CD14-positive monocyte (primary cell): ENCODE measurements at regions not wholly inside any gene's neighbourhood (a gene's known extent, or its start where the extent isn't known, plus 50 kb on each side); places are given as distances from the start of the nearest gene placed in this dataset.

Experiments
- DNase-seq, 3 donors: peaks; one replicate each; pipeline ENCODE4 v3.0.0-alpha.2; 2011 to 2022
- H2AFZ ChIP-seq: 2 replicates; pipeline ENCODE4 v1.6.0; 2012; ENCODE audit warnings: mild to moderate bottlenecking, low read depth, low read length, inconsistent platforms; ENCODE audit not compliant: insufficient read depth, poor library complexity, severe bottlenecking
- H3K27ac ChIP-seq, 2 donors: 1 replicate in 1 of 2; 2 replicates in 1 of 2; pipeline ENCODE4 v1.5.1; 2012 to 2013; ENCODE audit warnings: low read length in 2 of 2, control low read depth in 1 of 2, inconsistent platforms in 1 of 2, low read depth in 1 of 2, mild to moderate bottlenecking in 1 of 2
- H3K27me3 ChIP-seq, 2 donors: one replicate each; pipeline versions ENCODE4 v1.6.0 to v1.6.1; 2011 to 2013; ENCODE audit warnings: low read length in 2 of 2; ENCODE audit not compliant: control insufficient read depth in 2 of 2, insufficient read depth in 2 of 2
- H3K36me3 ChIP-seq, 2 donors: replicated peaks in 1 of 2; 1 replicate in 1 of 2; 2 replicates in 1 of 2; pipeline versions ENCODE4 v1.5.1 to v1.6.1; 2012 to 2013; ENCODE audit warnings: low read length in 2 of 2, control low read depth in 1 of 2, inconsistent platforms in 1 of 2, mild to moderate bottlenecking in 1 of 2; ENCODE audit not compliant: insufficient read depth in 2 of 2, control insufficient read depth in 1 of 2
- H3K4me1 ChIP-seq, 2 donors: 1 replicate in 1 of 2; 2 replicates in 1 of 2; pipeline versions ENCODE4 v1.5.1 to v1.6.1; 2012 to 2013; ENCODE audit warnings: low read length in 2 of 2, control low read depth in 1 of 2, inconsistent platforms in 1 of 2, mild to moderate bottlenecking in 1 of 2, moderate library complexity in 1 of 2; ENCODE audit not compliant: insufficient read depth in 2 of 2, control insufficient read depth in 1 of 2
- H3K4me2 ChIP-seq: replicated peaks from 2 replicates; pipeline ENCODE3; 2012; ENCODE audit warnings: low read length, moderate library complexity, mild to moderate bottlenecking; ENCODE audit not compliant: poor library complexity, severe bottlenecking; ENCODE audit errors: extremely low read depth
- H3K4me3 ChIP-seq, 3 experiments: fragments of 200-600 bp in 1 of 3; sonication (generic) in 1 of 3; replicated peaks in 1 of 3; 1 replicate in 2 of 3; 2 replicates in 1 of 3; pipeline ENCODE4 v1.5.1; 2011 to 2013; ENCODE audit warnings: low read length in 3 of 3, mild to moderate bottlenecking in 3 of 3, control low read depth in 2 of 3, low read depth in 2 of 3, inconsistent platforms in 1 of 3, moderate library complexity in 1 of 3
- H3K79me2 ChIP-seq: 2 replicates; pipeline ENCODE4 v1.6.0; 2012; ENCODE audit warnings: mild to moderate bottlenecking, control low read depth, inconsistent platforms, low read length, moderate library complexity; ENCODE audit not compliant: insufficient read depth
- H3K9ac ChIP-seq: 2 replicates; pipeline ENCODE4 v1.6.0; 2017; ENCODE audit warnings: low read length, mild to moderate bottlenecking; ENCODE audit not compliant: insufficient read depth, poor library complexity, severe bottlenecking
- H3K9me3 ChIP-seq, 2 donors: replicated peaks in 1 of 2; 1 replicate in 1 of 2; 2 replicates in 1 of 2; pipeline versions ENCODE4 v1.5.1 to v1.6.1; 2012 to 2013; ENCODE audit warnings: low read length in 2 of 2, control low read depth in 1 of 2; ENCODE audit not compliant: control insufficient read depth in 1 of 2, insufficient read depth in 1 of 2
- H4K20me1 ChIP-seq: 2 replicates; pipeline ENCODE4 v1.6.0; 2012; ENCODE audit warnings: mild to moderate bottlenecking, low read length, control low read depth, moderate library complexity; ENCODE audit not compliant: insufficient read depth
- H3K27ac Mint-ChIP-seq, 7 donors: one replicate each; pipeline ENCODE4 v1.8.0; 2020; ENCODE audit warnings: mild to moderate bottlenecking in 7 of 7, mixed read lengths in 7 of 7, moderate library complexity in 6 of 7, inconsistent platforms in 2 of 7
- H3K27me3 Mint-ChIP-seq, 3 donors: one replicate each; pipeline ENCODE4 v1.8.0; 2021 to 2022; ENCODE audit warnings: low read depth in 3 of 3, mild to moderate bottlenecking in 3 of 3, mixed read lengths in 3 of 3, moderate library complexity in 3 of 3, inconsistent platforms in 1 of 3
- H3K36me3 Mint-ChIP-seq, 2 donors: one replicate each; pipeline ENCODE4 v1.8.0; 2020; ENCODE audit warnings: mixed read lengths in 2 of 2, inconsistent platforms in 1 of 2, mild to moderate bottlenecking in 1 of 2
- H3K4me1 Mint-ChIP-seq: one replicate; pipeline ENCODE4 v1.8.0; 2020; ENCODE audit warnings: mild to moderate bottlenecking, mixed read lengths
- H3K4me3 Mint-ChIP-seq, 2 donors: one replicate each; pipeline ENCODE4 v1.8.0; 2020; ENCODE audit warnings: mild to moderate bottlenecking in 2 of 2, mixed read lengths in 2 of 2, moderate library complexity in 1 of 2
- H3K9me3 Mint-ChIP-seq, 7 donors: one replicate each; pipeline ENCODE4 v1.8.0; 2020 to 2022; ENCODE audit warnings: mixed read lengths in 7 of 7, mild to moderate bottlenecking in 6 of 7, moderate library complexity in 6 of 7, inconsistent platforms in 2 of 7
- WGBS: methylation state at CpG from one replicate; pipeline ENCODE4 v1.1.5; 2013; ENCODE audit warnings: missing lambda C conversion rate; ENCODE audit not compliant: insufficient coverage; 5-methylcytosine and 5-hydroxymethylcytosine counted together
- intact Hi-C, 2 donors: fragments of 100-400 bp; cut with micrococcal nuclease; formaldehyde crosslinking; loops; one replicate each; pipeline versions ENCODE4 v1.15.0 to v1.15.1; 2023
- TF ChIP-seq, protein P1 (sequence below): fragments of 200-600 bp; IDR thresholded peaks from one replicate; pipeline ENCODE4 v1.8.0; 2022; ENCODE audit warnings: antibody characterized with exemption, mild to moderate bottlenecking

DNA sequence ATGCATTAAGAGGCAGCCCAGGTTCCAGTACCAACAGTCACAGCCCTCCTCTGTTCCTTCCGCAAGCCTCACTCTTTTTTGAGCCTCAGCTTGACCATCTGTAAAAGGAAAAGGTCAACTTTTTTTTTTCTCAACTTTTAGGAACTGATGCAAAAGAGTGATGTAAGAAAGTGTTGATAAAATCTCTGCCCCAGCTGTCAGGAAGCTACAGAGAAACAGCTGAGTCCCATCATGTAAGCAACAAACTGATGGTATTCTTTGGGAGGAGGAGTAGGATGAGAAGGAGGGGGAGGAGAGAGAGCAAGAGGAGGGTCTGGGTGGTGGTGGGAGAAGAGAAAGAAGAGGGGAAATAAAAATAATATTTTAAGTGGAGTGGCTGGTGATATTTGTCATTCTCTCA, 233.9 kb upstream of the TSHZ3 start:
- intact Hi-C loops, result no loop called here
- no peak overlapping the region for H3K4me3 ChIP-seq
- Mint-ChIP-seq H3K4me3 (no peak overlapping the region), H3K4me1 (no peaks in the 10 kb centered on the region), H3K9me3 (peaks cover 0 to 4% (median under 1%) of the 10 kb centered on the region in 7 donors), H3K36me3 (no peaks in the 10 kb centered on the region), H3K27ac (no peak overlapping the region), H3K27me3 (peaks cover 2 to 3% (median 3%) of the 10 kb centered on the region in 3 donors)
- H3K4me1 ChIP-seq, result no peaks in the 10 kb centered on the region
- no peak overlapping the region for H2AFZ ChIP-seq
- TF ChIP-seq, protein P1, sequence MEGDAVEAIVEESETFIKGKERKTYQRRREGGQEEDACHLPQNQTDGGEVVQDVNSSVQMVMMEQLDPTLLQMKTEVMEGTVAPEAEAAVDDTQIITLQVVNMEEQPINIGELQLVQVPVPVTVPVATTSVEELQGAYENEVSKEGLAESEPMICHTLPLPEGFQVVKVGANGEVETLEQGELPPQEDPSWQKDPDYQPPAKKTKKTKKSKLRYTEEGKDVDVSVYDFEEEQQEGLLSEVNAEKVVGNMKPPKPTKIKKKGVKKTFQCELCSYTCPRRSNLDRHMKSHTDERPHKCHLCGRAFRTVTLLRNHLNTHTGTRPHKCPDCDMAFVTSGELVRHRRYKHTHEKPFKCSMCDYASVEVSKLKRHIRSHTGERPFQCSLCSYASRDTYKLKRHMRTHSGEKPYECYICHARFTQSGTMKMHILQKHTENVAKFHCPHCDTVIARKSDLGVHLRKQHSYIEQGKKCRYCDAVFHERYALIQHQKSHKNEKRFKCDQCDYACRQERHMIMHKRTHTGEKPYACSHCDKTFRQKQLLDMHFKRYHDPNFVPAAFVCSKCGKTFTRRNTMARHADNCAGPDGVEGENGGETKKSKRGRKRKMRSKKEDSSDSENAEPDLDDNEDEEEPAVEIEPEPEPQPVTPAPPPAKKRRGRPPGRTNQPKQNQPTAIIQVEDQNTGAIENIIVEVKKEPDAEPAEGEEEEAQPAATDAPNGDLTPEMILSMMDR, result no peak
- peaks cover 0 to 1% of the 10 kb centered on the region in 2 donors for H3K9me3 ChIP-seq
- H3K27me3 ChIP-seq, result no peaks in the 10 kb centered on the region
- DNase-seq, result no peak
- H3K4me2 ChIP-seq, result no peak overlapping the region
- no peak overlapping the region for H3K27ac ChIP-seq
- H3K79me2 ChIP-seq, result no peaks in the 10 kb centered on the region
- no peak overlapping the region for H3K9ac ChIP-seq
- H4K20me1 ChIP-seq, result no peaks in the 10 kb centered on the region
- WGBS, result no CpG with 5 or more reads among the region's 1 CpG
- no peaks in the 10 kb centered on the region for H3K36me3 ChIP-seq

DNA sequence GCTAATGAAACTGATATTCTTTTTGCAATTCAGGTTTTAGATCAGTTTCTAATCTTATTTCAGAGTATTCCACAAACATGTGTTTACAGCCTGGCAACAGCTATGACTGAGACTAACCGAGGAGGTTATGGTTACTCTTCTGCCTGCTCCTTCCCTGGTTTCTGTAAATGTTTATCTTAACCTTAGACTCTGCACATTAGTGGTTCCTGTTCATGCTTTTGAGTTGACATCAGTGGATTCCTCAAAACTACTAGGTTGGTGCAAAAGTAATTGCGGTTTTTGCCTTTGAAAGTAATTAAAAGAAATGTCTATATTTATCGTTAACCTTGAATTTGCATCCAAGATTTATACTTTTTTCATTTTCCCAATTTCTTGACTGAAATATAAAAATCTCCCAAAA, 237.0 kb upstream of the TSHZ3 start:
- H3K27me3 Mint-ChIP-seq, result peaks cover 3 to 5% (median 5%) of the 10 kb centered on the region in 3 donors
- peaks cover 0 to 3% (median 0%) of the 10 kb centered on the region in 7 donors for H3K9me3 Mint-ChIP-seq
- Histone ChIP-seq H4K20me1 (no peaks in the 10 kb centered on the region), H3K4me2 (no peak overlapping the region), H3K36me3 (no peaks in the 10 kb centered on the region), H3K4me3 (no peak overlapping the region), H3K79me2 (no peaks in the 10 kb centered on the region), H3K9me3 (no peaks in the 10 kb centered on the region), H2AFZ (no peak overlapping the region), H3K4me1 (no peaks in the 10 kb centered on the region), H3K9ac (no peak overlapping the region), H3K27ac (no peak overlapping the region), H3K27me3 (no peaks in the 10 kb centered on the region)
- H3K4me3 Mint-ChIP-seq, result no peak overlapping the region
- H3K36me3 Mint-ChIP-seq, result no peaks in the 10 kb centered on the region
- TF ChIP-seq, protein P1, result no peak
- DNase-seq, result no peak
- H3K27ac Mint-ChIP-seq, result no peak overlapping the region
- intact Hi-C loops, result no loop called here
- no peaks in the 10 kb centered on the region for H3K4me1 Mint-ChIP-seq
- 78% methylated on average over 1 of the region's 3 CpGs for WGBS
